Activated naive CD4-positive, alpha-beta T cell (primary cell): ENCODE measurements at regions not wholly inside any gene's neighbourhood (a gene's known extent, or its start where the extent isn't known, plus 50 kb on each side); places are given as distances from the start of the nearest gene placed in this dataset.
A peak's percentile ranks its signal among the peaks of the same experiment; 100 is the strongest.

Experiments used
- DNase-seq, 4 experiments: peaks; one replicate each; lab custom pipeline; 2025; lab: John Stamatoyannopoulos, UW

DNA sequence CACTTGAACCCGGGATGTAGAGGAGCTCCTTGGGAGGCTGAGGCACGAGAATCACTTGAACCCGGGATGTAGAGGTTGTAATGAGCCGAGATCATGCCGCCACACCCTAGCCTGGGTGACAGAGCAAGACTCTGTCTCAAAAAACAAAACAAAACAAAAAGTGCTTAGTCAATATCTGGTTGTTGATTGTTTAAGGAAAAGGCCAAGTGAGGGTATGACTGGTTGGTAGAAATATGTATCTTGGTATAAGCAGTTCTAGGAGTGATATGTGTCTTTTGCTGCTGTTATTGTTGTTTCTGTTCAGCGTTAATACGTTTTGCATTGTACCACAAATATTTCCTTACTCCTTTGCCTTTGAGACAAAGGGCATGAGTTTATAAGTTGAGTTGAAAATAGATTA, 210.7 kb upstream of the DMRT1 start:
- DNase-seq, result no peak

DNA sequence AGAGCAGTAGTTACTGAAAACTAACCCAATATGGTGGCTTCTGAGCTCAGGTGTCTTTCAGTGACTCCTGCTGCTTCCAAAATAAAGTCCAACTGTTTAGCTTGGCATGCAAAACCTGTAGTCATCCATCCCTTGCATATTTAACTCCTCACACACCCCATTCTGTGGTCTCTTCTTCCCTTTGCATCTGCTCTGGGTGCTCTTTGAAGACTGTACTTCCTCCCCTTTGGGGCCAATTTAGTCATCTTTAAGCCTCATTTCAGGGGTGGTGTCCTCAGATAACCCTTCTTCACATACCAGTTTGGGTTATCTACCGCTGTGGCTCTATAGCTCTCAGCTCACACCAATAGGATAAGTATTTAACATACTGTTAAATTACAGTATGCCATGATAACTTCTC, 209.9 kb upstream of the DMRT1 start:
- no peak for DNase-seq

DNA sequence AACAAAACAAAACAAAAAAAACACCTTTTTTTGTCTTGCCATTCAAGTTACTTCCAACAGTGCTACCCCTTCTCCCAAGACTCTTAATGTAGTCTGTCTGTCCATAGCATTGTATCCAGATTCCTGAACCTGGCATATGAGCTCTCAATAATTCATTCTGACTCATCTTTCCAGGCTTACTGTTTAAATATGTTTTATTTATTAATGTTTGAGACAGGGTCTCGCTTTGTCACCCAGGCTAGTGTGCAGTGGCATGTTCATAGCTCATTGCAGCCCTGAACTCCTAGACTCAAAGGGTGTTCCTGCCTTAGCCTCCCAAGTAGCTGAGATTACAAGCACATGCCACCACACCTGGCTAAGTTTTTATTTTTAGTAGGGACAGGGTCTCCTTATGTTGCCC, 208.0 kb upstream of the DMRT1 start:
- no peak for DNase-seq

GRCh38 chr9:636931-637591, 204.4 kb upstream of the DMRT1 start:
- no peak for DNase-seq

DNA sequence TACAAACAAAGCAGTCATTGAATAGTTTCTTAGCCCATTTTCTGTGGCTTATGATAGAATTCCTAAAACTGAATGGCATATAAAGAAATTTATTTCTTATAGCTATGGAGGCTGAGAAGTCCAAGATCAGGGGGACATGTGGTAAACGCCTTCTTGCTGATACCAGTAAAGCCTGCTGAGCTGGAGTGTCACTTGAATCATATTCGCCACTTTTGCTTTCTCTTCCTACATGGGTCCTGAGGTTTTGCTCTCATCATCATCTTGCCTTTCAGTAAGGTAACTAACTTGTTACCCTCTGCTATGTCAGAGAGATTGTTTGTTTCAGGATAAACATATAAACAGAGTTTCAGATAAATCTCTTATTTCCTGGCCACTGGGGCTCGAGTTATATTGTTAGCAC, 203.3 kb upstream of the DMRT1 start:
- DNase-seq, result no peak

DNA sequence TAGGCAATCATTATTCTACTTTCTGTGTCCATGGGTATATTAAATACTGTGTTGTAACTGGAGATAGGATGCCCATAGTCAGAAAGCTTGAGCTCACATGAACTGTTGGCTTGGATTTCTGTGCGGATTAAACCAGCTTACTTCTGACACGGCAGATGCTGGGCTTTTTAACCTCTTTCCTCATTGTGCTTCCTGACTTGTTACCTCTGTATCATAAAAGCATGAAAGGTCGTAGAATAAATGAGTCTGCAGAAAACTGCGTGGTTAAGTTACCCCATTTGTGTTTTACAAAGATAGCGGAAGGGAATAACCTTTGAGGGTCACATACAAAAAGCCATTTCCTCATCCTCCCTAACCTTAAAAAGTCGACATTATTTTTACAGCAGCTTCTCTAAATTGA, 199.5 kb upstream of the DMRT1 start:
- no peak for DNase-seq

GRCh38 chr9:643966-644365, 197.5 kb upstream of the DMRT1 start:
- DNase-seq, result no peak

DNA sequence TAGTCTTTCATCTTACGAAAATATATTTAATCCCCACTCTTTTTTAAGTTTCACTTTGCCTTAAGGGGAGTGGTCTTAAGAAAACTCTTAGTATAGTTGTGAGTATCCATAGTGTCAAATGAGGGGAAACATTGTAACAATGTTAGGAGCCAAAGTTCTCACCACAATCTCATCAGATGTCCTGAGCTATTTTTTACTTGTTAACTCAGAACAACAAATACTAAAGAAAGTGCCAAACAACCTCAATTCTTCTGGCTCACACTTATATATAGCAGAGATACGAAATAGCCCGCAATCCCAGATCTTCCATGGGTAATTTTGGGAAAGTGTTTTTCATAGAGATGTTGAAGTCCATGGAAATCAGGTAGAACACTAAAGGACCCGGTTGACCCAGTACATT, 194.0 kb upstream of the DMRT1 start:
- DNase-seq, result no peak

DNA sequence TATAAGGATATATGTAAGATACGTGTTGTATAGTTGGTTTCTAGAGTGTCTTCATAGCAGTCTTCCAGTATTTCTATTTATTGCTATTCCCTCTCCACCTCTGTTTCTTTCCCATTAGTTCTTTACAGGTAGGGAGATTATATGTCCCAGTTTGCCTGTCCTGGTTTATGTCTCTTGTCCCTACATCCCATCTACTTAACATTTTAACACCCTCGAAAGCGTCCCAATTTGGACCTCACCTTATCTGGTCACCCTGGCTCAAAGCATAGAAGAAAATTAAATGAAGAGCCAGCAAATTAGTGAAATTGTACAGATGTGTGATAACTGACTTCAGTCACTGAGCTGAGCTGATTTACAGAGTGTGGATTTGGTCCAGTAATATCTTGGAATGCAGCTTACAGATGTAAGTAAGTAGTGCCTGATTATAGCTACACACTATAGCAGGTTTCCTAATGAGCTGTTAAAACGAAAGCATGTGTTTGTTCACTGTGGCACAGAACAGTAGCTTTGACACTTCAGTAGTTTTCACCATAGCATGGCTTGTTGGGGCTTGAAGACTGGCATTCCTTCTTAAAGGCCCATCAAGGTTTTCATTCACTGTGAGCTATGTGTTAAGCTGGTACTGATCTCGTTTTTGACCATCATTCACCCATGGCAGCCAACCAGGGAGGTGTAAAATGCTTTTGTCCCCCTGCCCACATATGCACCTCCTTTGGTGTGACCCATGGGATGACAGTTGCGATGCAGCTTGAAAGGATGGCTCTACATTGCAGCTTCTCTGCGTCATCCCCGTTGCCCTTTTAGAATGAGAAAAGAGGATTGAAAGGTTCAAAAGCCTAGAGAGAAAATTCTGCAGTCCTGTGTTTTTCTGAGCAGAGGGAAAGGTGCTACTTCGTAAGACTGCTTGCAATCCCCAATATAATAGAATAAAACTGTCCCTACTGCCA, 192.1 kb upstream of the DMRT1 start:
- no peak for DNase-seq

DNA sequence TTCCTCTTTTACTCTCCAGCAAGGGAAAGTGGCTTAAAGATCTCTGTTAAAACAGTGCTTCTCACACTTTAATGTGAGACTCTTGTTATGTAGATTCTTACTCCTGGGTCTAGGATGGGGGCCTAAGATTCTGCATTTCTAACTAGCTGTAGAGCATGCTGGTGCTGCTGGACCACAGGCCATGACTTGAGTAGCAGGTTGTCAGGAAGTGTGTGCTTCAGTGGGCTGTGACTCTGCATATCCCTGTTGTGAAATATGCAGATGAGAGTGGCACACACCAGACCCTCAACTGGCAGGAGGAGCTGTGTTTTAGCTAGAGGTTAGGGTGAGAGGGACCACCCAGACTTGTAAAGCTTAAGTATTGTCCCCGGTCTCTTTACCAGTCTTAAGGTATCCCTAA, 191.1 kb upstream of the DMRT1 start:
- peak in 1 of 4 experiments; percentile 1 for DNase-seq

DNA sequence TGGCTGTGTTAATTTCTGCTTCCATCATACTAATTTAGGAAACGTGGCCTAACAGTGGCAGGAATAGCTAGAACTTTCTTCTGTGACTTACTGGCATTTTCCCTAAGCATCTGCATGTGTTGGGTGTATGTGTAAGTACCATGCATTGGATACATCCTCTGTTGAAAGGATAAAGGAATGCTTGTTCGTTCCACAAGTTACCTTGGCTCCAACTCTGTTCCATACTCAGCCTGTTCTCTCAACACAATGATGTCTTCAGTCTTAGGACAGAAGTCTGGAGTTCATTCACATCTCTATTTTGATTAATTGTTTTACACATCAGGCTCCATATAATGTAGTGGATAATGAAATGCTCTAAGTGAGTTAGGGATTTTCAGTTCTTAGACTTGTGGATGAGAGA, 190.1 kb upstream of the DMRT1 start:
- DNase-seq, result no peak

GRCh38 chr9:652914-653313, 188.6 kb upstream of the DMRT1 start:
- no peak for DNase-seq

- no peak for DNase-seq
Measured at GRCh38 chr9:653421-653820, 188.1 kb upstream of the DMRT1 start.

DNA sequence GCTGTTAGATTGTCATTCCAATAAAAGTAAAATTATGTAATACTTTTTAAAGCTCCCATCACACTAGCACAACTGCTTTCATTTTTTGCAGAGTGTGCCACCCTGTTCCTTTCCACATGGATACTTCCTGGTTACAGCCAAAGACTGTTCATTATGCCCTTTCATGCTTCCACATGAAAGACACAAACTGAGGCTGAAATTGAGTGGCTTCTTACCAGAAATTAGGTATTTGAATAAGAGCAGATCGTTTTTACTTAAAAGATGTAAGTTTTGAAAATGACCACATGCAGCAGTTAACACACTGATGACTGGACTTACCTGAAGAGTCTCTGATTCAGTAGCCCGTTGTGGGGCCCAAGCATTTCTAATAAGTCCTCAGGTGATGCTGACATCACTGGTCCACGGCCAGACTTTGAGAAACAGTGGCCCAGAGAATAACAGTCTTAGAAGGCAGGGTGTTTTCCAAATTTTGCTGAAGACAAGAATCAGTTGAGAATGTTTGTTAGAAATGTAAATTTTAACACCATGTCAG, 187.6 kb upstream of the DMRT1 start:
- DNase-seq, result no peak

- no peak for DNase-seq
Measured at GRCh38 chr9:655875-656274, 185.6 kb upstream of the DMRT1 start.

GRCh38 chr9:656926-657568, 184.4 kb upstream of the DMRT1 start:
- no peak for DNase-seq

GRCh38 chr9:659286-659685, 182.2 kb upstream of the DMRT1 start:
- DNase-seq, result no peak

GRCh38 chr9:660227-660626, 181.3 kb upstream of the DMRT1 start:
- no peak for DNase-seq

DNA sequence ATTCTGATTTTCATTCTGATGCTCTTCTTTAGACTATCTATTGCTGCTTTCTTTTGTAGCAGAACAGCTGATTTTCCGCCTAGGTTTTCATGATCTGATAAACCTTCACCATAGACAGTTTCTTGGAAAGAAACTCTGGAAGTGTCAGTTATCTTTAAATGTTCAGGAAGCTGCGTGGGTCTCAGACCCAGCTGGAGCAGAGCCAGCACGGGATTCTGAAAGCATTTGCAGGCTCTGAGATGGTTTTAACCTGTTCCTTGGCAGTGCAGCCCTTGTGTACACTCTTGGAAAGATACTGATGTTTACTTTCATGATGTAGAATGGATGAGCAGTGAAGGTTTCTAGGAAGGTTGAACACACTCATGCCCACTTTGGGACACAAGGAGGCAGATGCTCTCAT, 178.0 kb upstream of the DMRT1 start:
- no peak for DNase-seq

- DNase-seq, result no peak
Measured at GRCh38 chr9:665296-665695, 176.2 kb upstream of the DMRT1 start.

DNA sequence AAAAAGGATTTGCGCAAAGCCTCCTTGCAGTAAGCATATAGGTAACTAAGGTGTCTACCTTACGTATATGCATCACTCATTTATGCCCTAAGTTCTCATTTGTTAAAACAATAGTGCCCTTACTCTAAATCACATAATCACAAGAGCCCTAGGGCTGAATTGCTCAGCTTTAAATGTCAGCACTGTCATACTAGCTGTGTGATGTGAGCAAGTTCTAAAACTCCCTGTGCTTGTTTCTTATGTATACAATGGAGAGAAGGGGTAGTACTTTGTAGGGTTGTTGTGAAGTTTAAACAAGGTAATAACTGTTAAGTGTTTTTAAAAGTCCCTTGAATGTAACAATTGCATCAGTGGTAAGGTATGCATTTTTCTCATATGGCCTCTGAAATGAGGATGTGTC, 169.5 kb upstream of the DMRT1 start:
- no peak for DNase-seq

- no peak for DNase-seq
Measured at GRCh38 chr9:672851-673250, 168.6 kb upstream of the DMRT1 start.
